MCF 10A (cell line): ENCODE measurements at regions not wholly inside any gene's neighbourhood (a gene's known extent, or its start where the extent isn't known, plus 50 kb on each side); places are given as distances from the start of the nearest gene placed in this dataset.

Experiments
- BruUV-seq: library from RNA; stranded (reverse); fragments of 400-500 nt; replicated peaks from 2 replicates; lab custom pipeline; 2021; lab: Mats Ljungman, UMichigan
- CTCF ChIA-PET: fragments of 300-600 bp; sonication (Branson Sonifier 250); formaldehyde crosslinking; extraction: SDS; loops from one replicate; lab custom pipeline; 2021; ENCODE audit warnings: antibody characterized with exemption, inconsistent platforms; lab: Yijun Ruan, JAX
- POLR2A ChIA-PET: fragments of 300-600, 350-650 bp; sonication (Branson Sonifier 250); formaldehyde crosslinking; extraction: SDS; loops from one replicate; lab custom pipeline; 2020; ENCODE audit warnings: antibody characterized with exemption, inconsistent platforms; lab: Yijun Ruan, JAX
- DNase-seq: peaks from one replicate; pipeline ENCODE4 v3.0.0-alpha.2; 2018; ENCODE audit not compliant: unreplicated experiment
- H3K27ac Mint-ChIP-seq: one replicate; pipeline ENCODE4 v1.8.0; 2022; ENCODE audit warnings: mild to moderate bottlenecking, low read depth, mixed read lengths; ENCODE audit not compliant: unreplicated experiment
- H3K27me3 Mint-ChIP-seq: one replicate; pipeline ENCODE4 v1.8.0; 2022; ENCODE audit warnings: mixed read lengths; ENCODE audit not compliant: insufficient read depth, unreplicated experiment
- H3K36me3 Mint-ChIP-seq: one replicate; pipeline ENCODE4 v1.8.0; 2022; ENCODE audit warnings: mild to moderate bottlenecking, moderate library complexity, mixed read lengths; ENCODE audit not compliant: insufficient read depth, unreplicated experiment
- H3K4me1 Mint-ChIP-seq: one replicate; pipeline ENCODE4 v1.8.0; 2022; ENCODE audit warnings: mixed read lengths; ENCODE audit not compliant: insufficient read depth, unreplicated experiment
- H3K4me3 Mint-ChIP-seq: one replicate; pipeline ENCODE4 v1.8.0; 2022; ENCODE audit warnings: mild to moderate bottlenecking, moderate library complexity, mixed read lengths; ENCODE audit not compliant: unreplicated experiment
- H3K9me3 Mint-ChIP-seq: one replicate; pipeline ENCODE4 v1.8.0; 2022; ENCODE audit warnings: mixed read lengths; ENCODE audit not compliant: unreplicated experiment
- intact Hi-C: fragments of 100-400 bp; cut with micrococcal nuclease; formaldehyde crosslinking; loops from 2 replicates; pipeline ENCODE4 v1.14.1; 2022
- TF ChIP-seq, protein P1 (sequence below): fragments of 200-600 bp; IDR thresholded peaks from one replicate; pipeline ENCODE4 v1.8.0; 2022; ENCODE audit warnings: antibody characterized with exemption, mild to moderate bottlenecking; ENCODE audit not compliant: unreplicated experiment

DNA sequence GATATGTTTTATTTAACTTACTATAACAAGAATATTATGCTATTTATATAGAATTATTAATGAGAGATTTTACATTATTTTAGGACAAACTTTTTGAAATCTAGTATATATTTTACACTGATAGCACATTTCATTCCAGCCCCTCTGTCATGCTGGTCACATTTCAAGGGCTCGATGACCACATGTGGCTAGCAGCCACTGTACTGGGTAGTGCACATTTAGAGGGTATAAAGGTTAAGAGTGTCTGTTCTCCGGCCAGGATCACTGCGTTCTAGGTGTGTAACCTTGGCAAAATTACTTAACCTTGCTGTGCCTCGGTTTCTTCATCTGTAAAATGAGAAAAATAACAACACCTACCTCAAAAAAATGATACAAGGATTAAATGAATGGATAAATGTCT is 87.2 kb upstream of the TNP1 start:
- intact Hi-C loops, result no loop called here
- POLR2A ChIA-PET, result interaction anchor here (0.7 kb wide), 1 partner anchor 139 kb away, joined by 3 read pairs; no protein-coding TSS in a partner anchor
- Mint-ChIP-seq H3K4me3 (no peak overlapping the region), H3K36me3 (no peaks in the 10 kb centered on the region), H3K4me1 (no peaks in the 10 kb centered on the region), H3K27me3 (peaks cover 11% of the 10 kb centered on the region), H3K9me3 (no peaks in the 10 kb centered on the region), H3K27ac (no peak overlapping the region)
- no TSS peak for BruUV-seq
- TF ChIP-seq, protein P1, sequence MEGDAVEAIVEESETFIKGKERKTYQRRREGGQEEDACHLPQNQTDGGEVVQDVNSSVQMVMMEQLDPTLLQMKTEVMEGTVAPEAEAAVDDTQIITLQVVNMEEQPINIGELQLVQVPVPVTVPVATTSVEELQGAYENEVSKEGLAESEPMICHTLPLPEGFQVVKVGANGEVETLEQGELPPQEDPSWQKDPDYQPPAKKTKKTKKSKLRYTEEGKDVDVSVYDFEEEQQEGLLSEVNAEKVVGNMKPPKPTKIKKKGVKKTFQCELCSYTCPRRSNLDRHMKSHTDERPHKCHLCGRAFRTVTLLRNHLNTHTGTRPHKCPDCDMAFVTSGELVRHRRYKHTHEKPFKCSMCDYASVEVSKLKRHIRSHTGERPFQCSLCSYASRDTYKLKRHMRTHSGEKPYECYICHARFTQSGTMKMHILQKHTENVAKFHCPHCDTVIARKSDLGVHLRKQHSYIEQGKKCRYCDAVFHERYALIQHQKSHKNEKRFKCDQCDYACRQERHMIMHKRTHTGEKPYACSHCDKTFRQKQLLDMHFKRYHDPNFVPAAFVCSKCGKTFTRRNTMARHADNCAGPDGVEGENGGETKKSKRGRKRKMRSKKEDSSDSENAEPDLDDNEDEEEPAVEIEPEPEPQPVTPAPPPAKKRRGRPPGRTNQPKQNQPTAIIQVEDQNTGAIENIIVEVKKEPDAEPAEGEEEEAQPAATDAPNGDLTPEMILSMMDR, result no peak
- DNase-seq, result no peak
- CTCF ChIA-PET, result no interaction called here

DNA sequence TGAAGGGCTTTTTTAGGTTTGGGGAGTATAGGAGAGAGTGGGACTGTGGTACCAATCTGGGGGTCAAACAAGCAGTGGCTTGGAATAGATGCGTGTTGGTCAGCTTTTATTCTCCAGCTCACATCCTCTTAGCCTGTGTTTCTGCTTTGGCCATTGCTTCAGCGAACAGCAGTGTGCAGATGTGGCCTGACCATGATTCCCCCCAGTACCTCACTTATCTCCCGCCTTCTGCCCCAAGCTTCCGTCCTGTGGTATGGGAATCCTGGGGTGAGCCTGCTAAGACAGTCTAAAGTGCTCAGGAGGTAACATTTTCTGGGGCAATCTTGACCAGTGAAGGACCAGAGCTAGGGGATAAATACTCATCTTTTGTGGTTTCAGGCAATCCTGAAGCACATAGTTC is 84.9 kb upstream of the TNP1 start:
- ChIA-PET POLR2A (no interaction called here), CTCF (no interaction called here)
- no TSS peak for BruUV-seq
- DNase-seq, result no peak
- peaks cover 2% of the 10 kb centered on the region for H3K27me3 Mint-ChIP-seq
- H3K4me1 Mint-ChIP-seq, result no peaks in the 10 kb centered on the region
- H3K4me3 Mint-ChIP-seq, result no peak overlapping the region
- H3K27ac Mint-ChIP-seq, result no peak overlapping the region
- intact Hi-C loops, result no loop called here
- H3K9me3 Mint-ChIP-seq, result no peaks in the 10 kb centered on the region
- TF ChIP-seq, protein P1, result no peak
- no peaks in the 10 kb centered on the region for H3K36me3 Mint-ChIP-seq

DNA sequence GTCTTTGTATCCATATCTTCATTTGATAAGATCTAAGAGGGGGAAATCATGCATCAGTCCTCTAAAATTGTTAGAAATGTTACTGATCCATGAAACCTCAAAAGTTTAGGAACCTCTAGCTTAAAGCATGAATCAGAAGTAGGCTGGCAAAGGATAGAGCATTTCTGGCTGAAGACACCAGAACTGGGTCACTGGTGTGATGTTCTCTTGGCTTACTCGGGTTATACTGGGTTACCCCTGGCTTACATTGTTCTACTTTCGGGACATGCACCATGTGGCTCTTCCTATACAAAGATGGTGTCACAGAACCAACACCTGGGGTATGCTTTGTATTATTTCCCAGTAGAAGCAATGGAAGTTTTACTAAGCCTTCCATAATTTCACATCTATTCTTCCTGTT is 83.2 kb upstream of the TNP1 start:
- intact Hi-C loops, result no loop called here
- no peak for DNase-seq
- ChIA-PET POLR2A (no interaction called here), CTCF (interaction anchor here (0.8 kb wide), 1 partner anchor 201 kb away, joined by 4 read pairs; no protein-coding TSS in a partner anchor)
- H3K9me3 Mint-ChIP-seq, result no peaks in the 10 kb centered on the region
- H3K27ac Mint-ChIP-seq, result no peak overlapping the region
- H3K36me3 Mint-ChIP-seq, result no peaks in the 10 kb centered on the region
- peaks cover 10% of the 10 kb centered on the region for H3K27me3 Mint-ChIP-seq
- no peak overlapping the region for H3K4me3 Mint-ChIP-seq
- TF ChIP-seq, protein P1, result no peak
- BruUV-seq, result no TSS peak
- H3K4me1 Mint-ChIP-seq, result no peaks in the 10 kb centered on the region

DNA sequence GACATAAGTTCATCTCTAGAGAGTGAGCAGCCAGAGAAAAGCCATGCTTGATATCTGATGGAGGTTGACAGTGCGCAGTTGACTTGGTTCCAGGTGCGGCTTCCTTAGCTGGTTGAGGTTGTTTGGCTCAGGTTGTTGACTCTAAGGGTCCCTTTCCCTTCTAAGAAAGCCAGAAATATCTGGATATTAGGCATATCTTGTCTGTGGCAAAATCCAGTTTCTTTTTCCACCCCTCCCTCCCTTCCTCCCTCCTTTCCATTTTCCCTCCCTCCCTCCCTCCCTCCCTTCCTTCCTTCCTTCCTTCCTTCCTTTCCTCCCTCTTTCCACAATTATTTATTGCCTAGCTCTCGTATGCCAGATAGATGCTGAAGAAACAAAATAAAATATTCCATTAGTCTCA is 82.6 kb upstream of the TNP1 start:
- TF ChIP-seq, protein P1, result no peak
- H3K9me3 Mint-ChIP-seq, result no peaks in the 10 kb centered on the region
- no peaks in the 10 kb centered on the region for H3K36me3 Mint-ChIP-seq
- no peaks in the 10 kb centered on the region for H3K4me1 Mint-ChIP-seq
- no peak overlapping the region for H3K27ac Mint-ChIP-seq
- peaks cover 10% of the 10 kb centered on the region for H3K27me3 Mint-ChIP-seq
- DNase-seq, result no peak
- no peak overlapping the region for H3K4me3 Mint-ChIP-seq
- ChIA-PET POLR2A (no interaction called here), CTCF (interaction anchor here (0.7 to 0.8 kb wide), 2 partner anchors 200 to 209 kb away, joined by 3 to 4 read pairs; no protein-coding TSS in a partner anchor)
- intact Hi-C loops, result no loop called here
- BruUV-seq, result no TSS peak
